ENCODE measurements at regions not wholly inside any gene's neighbourhood (a gene's known extent, or its start where the extent isn't known, plus 50 kb on each side); places are given as distances from the start of the nearest gene placed in this dataset.

GRCh38 chr20:6240059-6240458, 117.2 kb upstream of the FERMT1 start:
- Histone ChIP-seq H3K27me3 (ENCODE audit: control insufficient read depth, insufficient read depth, low read length) (no peaks in the 10 kb centered on the region), H3K36me3 (ENCODE audit: control insufficient read depth, insufficient read depth, low read length) (no peaks in the 10 kb centered on the region), H3K27ac (ENCODE audit: low read length) (no peak overlapping the region), H3K4me1 (ENCODE audit: control insufficient read depth, insufficient read depth, low read length) (no peaks in the 10 kb centered on the region), H3K4me3 (ENCODE audit: low read length) (no peak overlapping the region), H3K9me3 (ENCODE audit: control insufficient read depth, insufficient read depth, low read length) (no peaks in the 10 kb centered on the region)
- no CpG with 5 or more reads among the region's 3 CpGs for WGBS (ENCODE audit: insufficient coverage, insufficient read length)
- no peak for DNase-seq (ENCODE audit: low read depth, low spot score)

DNA sequence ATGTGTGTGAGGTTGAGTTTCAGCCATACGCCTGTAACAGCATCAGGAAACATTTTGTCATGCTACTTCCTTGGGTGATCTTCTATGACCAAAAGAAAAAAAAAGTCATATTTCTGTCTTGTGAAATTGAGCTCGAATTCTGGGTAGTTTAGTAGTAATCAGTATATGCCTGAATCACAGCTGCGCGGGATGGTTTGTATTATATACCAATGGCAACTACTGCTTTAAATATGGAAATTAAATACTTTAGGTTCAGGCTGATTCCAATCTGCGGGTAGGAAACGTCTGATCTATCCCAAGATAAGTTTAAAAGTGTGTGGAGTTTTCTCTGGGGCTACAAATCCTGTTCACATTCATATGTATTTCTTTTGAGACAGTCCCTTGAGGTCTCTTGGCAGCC, 115.6 kb upstream of the FERMT1 start:
- Histone ChIP-seq H3K27me3 (ENCODE audit: control insufficient read depth, insufficient read depth, low read length) (no peaks in the 10 kb centered on the region), H3K27ac (ENCODE audit: low read length) (no peak overlapping the region), H3K4me3 (ENCODE audit: low read length) (no peak overlapping the region), H3K36me3 (ENCODE audit: control insufficient read depth, insufficient read depth, low read length) (no peaks in the 10 kb centered on the region), H3K9me3 (ENCODE audit: control insufficient read depth, insufficient read depth, low read length) (no peaks in the 10 kb centered on the region), H3K4me1 (ENCODE audit: control insufficient read depth, insufficient read depth, low read length) (no peaks in the 10 kb centered on the region)
- WGBS (ENCODE audit: insufficient coverage, insufficient read length) = no CpG with 5 or more reads among the region's 6 CpGs
- DNase-seq (ENCODE audit: low read depth, low spot score) = no peak

DNA sequence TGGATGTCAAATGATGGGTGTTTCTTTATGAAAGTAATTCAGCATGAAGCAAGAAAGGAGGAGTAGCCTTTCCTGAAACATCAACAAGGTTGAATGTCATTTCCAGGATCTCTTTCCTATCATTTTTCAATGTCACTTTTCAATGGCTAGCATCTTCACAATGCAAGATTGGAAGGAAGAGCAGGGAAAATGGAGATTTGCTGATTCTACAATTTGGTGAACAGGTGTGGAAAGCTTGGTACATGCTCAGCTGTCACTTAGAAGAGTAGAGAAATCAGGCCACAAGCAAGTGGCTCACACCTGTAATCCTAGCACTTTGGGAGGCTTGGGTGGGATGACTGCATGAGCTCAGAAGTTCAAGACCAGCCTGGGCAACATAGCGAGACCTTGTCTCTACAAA, 112.7 kb upstream of the FERMT1 start:
- Histone ChIP-seq H3K4me3 (ENCODE audit: low read length) (no peak overlapping the region), H3K36me3 (ENCODE audit: control insufficient read depth, insufficient read depth, low read length) (no peaks in the 10 kb centered on the region), H3K9me3 (ENCODE audit: control insufficient read depth, insufficient read depth, low read length) (no peaks in the 10 kb centered on the region), H3K27me3 (ENCODE audit: control insufficient read depth, insufficient read depth, low read length) (no peaks in the 10 kb centered on the region), H3K4me1 (ENCODE audit: control insufficient read depth, insufficient read depth, low read length) (no peaks in the 10 kb centered on the region), H3K27ac (ENCODE audit: low read length) (no peak overlapping the region)
- no peak for DNase-seq (ENCODE audit: low read depth, low spot score)
- no CpG with 5 or more reads among the region's 1 CpG for WGBS (ENCODE audit: insufficient coverage, insufficient read length)

- H3K9me3 ChIP-seq (ENCODE audit: control insufficient read depth, insufficient read depth, low read length) = no peaks in the 10 kb centered on the region
Observed at GRCh38 chr20:6232436-6232835, 109.6 kb upstream of the FERMT1 start.

DNA sequence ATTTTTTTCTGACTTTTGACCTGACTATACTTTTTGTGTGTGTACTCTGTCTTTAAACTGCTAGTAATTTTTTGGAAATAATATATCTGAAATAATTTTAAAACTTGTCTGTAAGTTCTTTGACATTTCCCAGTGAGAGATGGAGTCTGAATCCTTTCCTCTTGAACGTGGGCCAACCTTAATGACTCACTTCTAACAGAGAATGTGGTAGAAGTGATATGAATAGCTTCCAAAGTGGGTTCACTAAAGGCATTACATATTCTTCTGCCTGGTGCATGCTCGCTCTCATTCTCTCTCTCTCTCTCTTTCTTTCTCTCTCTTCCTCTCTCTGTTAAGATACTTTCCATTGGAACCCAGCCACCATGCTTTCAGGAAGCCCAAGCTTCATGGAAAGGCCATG, 108.7 kb upstream of the FERMT1 start:
- Histone ChIP-seq H3K27me3 (ENCODE audit: control insufficient read depth, insufficient read depth, low read length) (no peaks in the 10 kb centered on the region), H3K4me1 (ENCODE audit: control insufficient read depth, insufficient read depth, low read length) (no peaks in the 10 kb centered on the region), H3K9me3 (ENCODE audit: control insufficient read depth, insufficient read depth, low read length) (no peaks in the 10 kb centered on the region), H3K4me3 (ENCODE audit: low read length) (no peak overlapping the region), H3K36me3 (ENCODE audit: control insufficient read depth, insufficient read depth, low read length) (no peaks in the 10 kb centered on the region), H3K27ac (ENCODE audit: low read length) (no peak overlapping the region)
- WGBS (ENCODE audit: insufficient coverage, insufficient read length) = no CpG with 5 or more reads among the region's 2 CpGs
- DNase-seq (ENCODE audit: low read depth, low spot score) = no peak

More at GRCh38 chr20:6232436-6232835, 109.6 kb upstream of the FERMT1 start:
- WGBS (ENCODE audit: insufficient coverage, insufficient read length) = no CpG with 5 or more reads among the region's 3 CpGs
- Histone ChIP-seq H3K27me3 (ENCODE audit: control insufficient read depth, insufficient read depth, low read length) (no peaks in the 10 kb centered on the region), H3K4me1 (ENCODE audit: control insufficient read depth, insufficient read depth, low read length) (no peaks in the 10 kb centered on the region), H3K36me3 (ENCODE audit: control insufficient read depth, insufficient read depth, low read length) (no peaks in the 10 kb centered on the region), H3K27ac (ENCODE audit: low read length) (no peak overlapping the region), H3K4me3 (ENCODE audit: low read length) (no peak overlapping the region)
- no peak for DNase-seq (ENCODE audit: low read depth, low spot score)

DNA sequence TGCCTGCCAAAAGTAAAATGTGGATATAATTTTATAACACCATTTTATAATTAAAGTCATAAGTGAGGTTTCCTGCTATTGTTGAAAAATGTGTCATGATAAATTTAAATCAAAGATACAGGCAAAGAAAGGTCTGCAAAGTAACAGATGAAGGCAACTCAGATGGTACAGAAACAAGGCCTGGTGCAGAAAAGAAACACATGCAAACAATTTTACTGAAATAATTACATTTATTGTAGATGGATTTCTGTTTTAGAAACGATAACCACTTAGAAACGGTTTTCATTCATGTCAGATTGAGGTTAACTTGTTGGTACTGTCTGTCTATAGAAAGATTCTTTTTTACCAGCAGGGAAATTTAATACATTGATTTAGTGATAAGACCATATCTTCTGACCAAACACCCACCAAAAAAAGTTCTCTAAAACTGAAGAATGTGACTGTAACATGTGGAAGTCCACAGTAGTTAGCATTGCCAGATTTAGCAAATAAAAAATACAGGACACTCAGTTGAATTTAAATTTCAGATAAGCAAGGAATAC, 105.5 kb upstream of the FERMT1 start:
- Histone ChIP-seq H3K27ac (ENCODE audit: low read length) (no peak overlapping the region), H3K9me3 (ENCODE audit: control insufficient read depth, insufficient read depth, low read length) (no peaks in the 10 kb centered on the region), H3K4me1 (ENCODE audit: control insufficient read depth, insufficient read depth, low read length) (no peaks in the 10 kb centered on the region), H3K36me3 (ENCODE audit: control insufficient read depth, insufficient read depth, low read length) (no peaks in the 10 kb centered on the region), H3K27me3 (ENCODE audit: control insufficient read depth, insufficient read depth, low read length) (no peaks in the 10 kb centered on the region), H3K4me3 (ENCODE audit: low read length) (no peak overlapping the region)
- WGBS (ENCODE audit: insufficient coverage, insufficient read length) = no CpG with 5 or more reads among the region's 2 CpGs
- no peak for DNase-seq (ENCODE audit: low read depth, low spot score)

GRCh38 chr20:6213311-6213710, 90.5 kb upstream of the FERMT1 start:
- no peak overlapping the region for H3K4me3 ChIP-seq (ENCODE audit: low read length)
- H3K9me3 ChIP-seq (ENCODE audit: control insufficient read depth, insufficient read depth, low read length) = no peaks in the 10 kb centered on the region
- no peak for DNase-seq (ENCODE audit: low read depth, low spot score)
- WGBS (ENCODE audit: insufficient coverage, insufficient read length) = 100% methylated on average over 3 of the region's 22 CpGs
- H3K4me1 ChIP-seq (ENCODE audit: control insufficient read depth, insufficient read depth, low read length) = no peaks in the 10 kb centered on the region
- H3K36me3 ChIP-seq (ENCODE audit: control insufficient read depth, insufficient read depth, low read length) = no peaks in the 10 kb centered on the region
- no peak overlapping the region for H3K27ac ChIP-seq (ENCODE audit: low read length)
- no peaks in the 10 kb centered on the region for H3K27me3 ChIP-seq (ENCODE audit: control insufficient read depth, insufficient read depth, low read length)

DNA sequence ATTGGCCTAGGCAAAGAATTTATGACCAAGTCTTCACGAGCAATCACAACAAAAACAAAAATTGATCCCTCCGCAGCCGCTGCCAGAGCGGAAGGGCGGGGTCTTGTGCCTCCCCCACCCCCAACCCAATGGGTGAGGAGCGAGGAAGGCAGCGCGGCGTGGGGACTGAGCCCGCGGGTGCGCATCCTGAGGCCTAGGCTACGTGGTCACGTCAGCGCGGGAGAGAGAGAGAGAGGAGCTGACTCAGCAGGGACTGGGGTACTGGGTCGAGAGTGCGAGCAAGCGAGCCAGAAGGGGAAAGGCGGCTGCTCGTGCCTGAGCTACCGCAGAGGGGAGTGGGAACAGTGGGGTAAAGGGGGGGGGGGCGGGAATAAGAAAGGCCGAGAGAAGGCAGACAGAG, 90.1 kb upstream of the FERMT1 start:
- H3K36me3 ChIP-seq (ENCODE audit: control insufficient read depth, insufficient read depth, low read length) = no peaks in the 10 kb centered on the region
- H3K27ac ChIP-seq (ENCODE audit: low read length) = no peak overlapping the region
- WGBS (ENCODE audit: insufficient coverage, insufficient read length) = no CpG with 5 or more reads among the region's 24 CpGs
- no peaks in the 10 kb centered on the region for H3K9me3 ChIP-seq (ENCODE audit: control insufficient read depth, insufficient read depth, low read length)
- H3K4me1 ChIP-seq (ENCODE audit: control insufficient read depth, insufficient read depth, low read length) = no peaks in the 10 kb centered on the region
- no peak overlapping the region for H3K4me3 ChIP-seq (ENCODE audit: low read length)
- no peak for DNase-seq (ENCODE audit: low read depth, low spot score)
- no peaks in the 10 kb centered on the region for H3K27me3 ChIP-seq (ENCODE audit: control insufficient read depth, insufficient read depth, low read length)

GRCh38 chr20:6209093-6209492, 86.3 kb upstream of the FERMT1 start:
- Histone ChIP-seq H3K4me3 (ENCODE audit: low read length) (no peak overlapping the region), H3K9me3 (ENCODE audit: control insufficient read depth, insufficient read depth, low read length) (no peaks in the 10 kb centered on the region), H3K36me3 (ENCODE audit: control insufficient read depth, insufficient read depth, low read length) (no peaks in the 10 kb centered on the region), H3K4me1 (ENCODE audit: control insufficient read depth, insufficient read depth, low read length) (no peaks in the 10 kb centered on the region), H3K27me3 (ENCODE audit: control insufficient read depth, insufficient read depth, low read length) (no peaks in the 10 kb centered on the region), H3K27ac (ENCODE audit: low read length) (no peak overlapping the region)
- DNase-seq (ENCODE audit: low read depth, low spot score) = no peak

DNA sequence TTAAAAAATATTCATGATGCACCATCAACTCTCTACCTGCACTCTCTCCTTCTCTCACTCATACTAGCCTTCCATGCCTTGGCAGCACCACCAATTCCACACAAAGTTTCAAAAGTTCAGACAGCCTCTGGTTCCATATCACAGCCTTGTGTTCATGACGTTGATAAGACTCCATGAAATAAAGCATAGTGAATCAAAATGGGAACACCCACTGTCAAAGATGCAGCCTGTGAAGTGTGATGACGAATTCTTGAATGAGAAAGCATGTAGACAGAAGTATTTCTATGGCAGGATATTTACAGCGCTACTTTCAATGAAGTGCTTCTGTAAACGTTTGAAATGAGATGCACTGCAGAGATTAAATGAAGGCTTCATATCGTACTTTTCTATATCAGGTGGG, 77.3 kb upstream of the FERMT1 start:
- H3K9me3 ChIP-seq (ENCODE audit: control insufficient read depth, insufficient read depth, low read length) = no peaks in the 10 kb centered on the region
- H3K27me3 ChIP-seq (ENCODE audit: control insufficient read depth, insufficient read depth, low read length) = no peaks in the 10 kb centered on the region
- H3K27ac ChIP-seq (ENCODE audit: low read length) = no peak overlapping the region
- no peak for DNase-seq (ENCODE audit: low read depth, low spot score)
- no peaks in the 10 kb centered on the region for H3K36me3 ChIP-seq (ENCODE audit: control insufficient read depth, insufficient read depth, low read length)
- no peak overlapping the region for H3K4me3 ChIP-seq (ENCODE audit: low read length)
- no peaks in the 10 kb centered on the region for H3K4me1 ChIP-seq (ENCODE audit: control insufficient read depth, insufficient read depth, low read length)
- no CpG with 5 or more reads among the region's 5 CpGs for WGBS (ENCODE audit: insufficient coverage, insufficient read length)

DNA sequence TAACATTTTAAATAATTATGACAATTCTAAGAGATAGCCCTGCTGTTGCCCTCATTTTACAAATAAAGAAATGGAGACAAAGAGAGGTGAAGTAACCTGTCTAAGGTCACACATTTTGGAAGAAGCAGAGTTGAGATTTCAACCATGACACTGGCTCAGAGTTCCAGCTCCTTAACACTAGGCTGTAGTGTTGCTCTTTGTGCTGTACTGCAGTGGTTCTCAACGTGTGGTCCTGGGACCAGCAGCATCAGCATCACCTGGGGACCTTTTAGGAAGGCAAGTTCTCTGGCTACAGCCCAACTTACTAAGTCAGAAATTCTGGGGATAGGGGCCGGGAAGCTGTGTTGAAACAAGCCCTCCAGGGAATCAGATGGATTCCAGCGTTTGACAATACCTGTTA, 62.4 kb upstream of the FERMT1 start:
- no peaks in the 10 kb centered on the region for H3K36me3 ChIP-seq (ENCODE audit: control insufficient read depth, insufficient read depth, low read length)
- no peaks in the 10 kb centered on the region for H3K9me3 ChIP-seq (ENCODE audit: control insufficient read depth, insufficient read depth, low read length)
- no peaks in the 10 kb centered on the region for H3K4me1 ChIP-seq (ENCODE audit: control insufficient read depth, insufficient read depth, low read length)
- no peaks in the 10 kb centered on the region for H3K27me3 ChIP-seq (ENCODE audit: control insufficient read depth, insufficient read depth, low read length)
- DNase-seq (ENCODE audit: low read depth, low spot score) = no peak
- no CpG with 5 or more reads among the region's 3 CpGs for WGBS (ENCODE audit: insufficient coverage, insufficient read length)
- no peak overlapping the region for H3K27ac ChIP-seq (ENCODE audit: low read length)
- H3K4me3 ChIP-seq (ENCODE audit: low read length) = no peak overlapping the region
